Right renal cortex interstitium (tissue), 3 donors: ENCODE measurements at regions not wholly inside any gene's neighbourhood (a gene's known extent, or its start where the extent isn't known, plus 50 kb on each side); places are given as distances from the start of the nearest gene placed in this dataset.
A peak's percentile ranks its signal among the peaks of the same experiment; 100 is the strongest.

ENCODE experiments used
- DNase-seq, 3 donors: peaks; one replicate each; pipeline ENCODE4 v3.0.0-alpha.2; 2013; ENCODE audit warnings: low read depth in 3 of 3, low spot score in 2 of 3

GRCh38 chr13:44170731-44171130 lies 202.9 kb upstream of the SERP2 start:
- no peak for DNase-seq

GRCh38 chr13:44171156-44171555 lies 202.5 kb upstream of the SERP2 start:
- DNase-seq, result no peak

GRCh38 chr13:44171861-44172260 lies 201.8 kb upstream of the SERP2 start:
- no peak for DNase-seq

- no peak for DNase-seq
These were observed 201.3 kb upstream of the SERP2 start for GRCh38 chr13:44172281-44172810.

GRCh38 chr13:44174769-44175425 lies 198.7 kb upstream of the SERP2 start:
- no peak for DNase-seq

GRCh38 chr13:44176173-44176572 lies 197.5 kb upstream of the SERP2 start:
- no peak for DNase-seq

GRCh38 chr13:44180876-44181536 lies 192.6 kb upstream of the SERP2 start:
- DNase-seq, result no peak

GRCh38 chr13:44181931-44182330 lies 191.7 kb upstream of the SERP2 start:
- DNase-seq, result no peak

- DNase-seq, result no peak
These were observed 188.9 kb upstream of the SERP2 start for GRCh38 chr13:44184740-44185139.

- DNase-seq, result no peak
These were observed 185.4 kb upstream of the SERP2 start for GRCh38 chr13:44188257-44188656.

GRCh38 chr13:44189085-44189484 lies 184.5 kb upstream of the SERP2 start:
- DNase-seq, result no peak

- no peak for DNase-seq
These were observed 182.5 kb upstream of the SERP2 start for GRCh38 chr13:44191103-44191502.

- peak in 2 of 3 donors; percentile 17 to 27 for DNase-seq
These were observed 182.0 kb upstream of the SERP2 start for GRCh38 chr13:44191504-44192171.

- DNase-seq, result no peak
These were observed 179.9 kb upstream of the SERP2 start for GRCh38 chr13:44193731-44194130.

- DNase-seq, result no peak
These were observed 178.4 kb upstream of the SERP2 start for GRCh38 chr13:44195245-44195644.

GRCh38 chr13:44196196-44196751 lies 177.3 kb upstream of the SERP2 start:
- DNase-seq, result no peak

- no peak for DNase-seq
These were observed 175.5 kb upstream of the SERP2 start for GRCh38 chr13:44197791-44198770.

GRCh38 chr13:44198826-44199225 lies 174.8 kb upstream of the SERP2 start:
- no peak for DNase-seq

- no peak for DNase-seq
These were observed 173.9 kb upstream of the SERP2 start for GRCh38 chr13:44199627-44200207.

- no peak for DNase-seq
These were observed 167.2 kb upstream of the SERP2 start for GRCh38 chr13:44206434-44206833.
